HG03520 (cell line): ENCODE measurements at regions not wholly inside any gene's neighbourhood (a gene's known extent, or its start where the extent isn't known, plus 50 kb on each side); places are given as distances from the start of the nearest gene placed in this dataset.

ENCODE experiments used
- ATAC-seq: cut with Tn5 transposase; IDR thresholded peaks from one replicate; pipeline ENCODE4 v1.9.1; 2021; ENCODE audit warnings: mild to moderate bottlenecking, moderate library complexity; ENCODE audit not compliant: unreplicated experiment

DNA sequence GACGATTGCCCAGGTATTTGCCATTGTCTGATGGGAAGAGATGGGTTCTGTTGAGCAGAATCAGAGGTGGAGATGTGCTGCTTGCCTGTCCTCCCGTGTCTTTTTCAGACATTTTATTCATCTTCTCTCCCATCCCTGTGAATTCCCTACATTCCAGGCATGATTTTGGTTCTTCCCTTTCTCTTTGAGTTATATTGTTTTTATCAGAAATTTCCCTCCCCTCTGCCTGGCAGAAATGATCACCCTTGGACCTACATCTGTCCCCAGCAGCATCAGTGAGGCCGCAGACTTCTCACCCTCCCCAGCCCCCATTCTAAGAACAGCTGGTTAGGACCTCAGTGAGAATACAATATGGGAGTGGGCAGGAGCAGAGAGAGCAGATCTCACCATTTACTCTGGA lies 640.2 kb downstream of the CCDC171 start:
- no peak for ATAC-seq

DNA sequence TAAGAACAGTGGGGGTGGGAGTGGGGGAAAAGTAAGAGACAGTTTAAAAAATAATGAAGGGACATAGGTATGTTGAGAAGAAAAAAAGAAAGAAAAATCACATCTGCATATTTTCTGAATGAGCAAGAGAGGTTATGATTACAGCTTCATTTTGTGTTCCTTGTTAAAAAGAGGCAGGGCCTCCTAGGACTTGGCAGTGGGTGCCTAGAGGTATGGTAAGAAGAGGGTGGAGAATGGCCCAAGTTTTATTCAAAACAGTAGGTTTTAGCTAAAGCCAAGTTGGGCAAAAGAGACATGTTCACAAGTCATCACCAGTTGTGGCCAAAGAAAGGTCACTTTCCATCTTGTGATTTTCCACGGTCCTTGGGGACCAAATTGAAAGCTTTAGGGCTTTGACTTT lies 643.4 kb downstream of the CCDC171 start:
- ATAC-seq, result no peak

DNA sequence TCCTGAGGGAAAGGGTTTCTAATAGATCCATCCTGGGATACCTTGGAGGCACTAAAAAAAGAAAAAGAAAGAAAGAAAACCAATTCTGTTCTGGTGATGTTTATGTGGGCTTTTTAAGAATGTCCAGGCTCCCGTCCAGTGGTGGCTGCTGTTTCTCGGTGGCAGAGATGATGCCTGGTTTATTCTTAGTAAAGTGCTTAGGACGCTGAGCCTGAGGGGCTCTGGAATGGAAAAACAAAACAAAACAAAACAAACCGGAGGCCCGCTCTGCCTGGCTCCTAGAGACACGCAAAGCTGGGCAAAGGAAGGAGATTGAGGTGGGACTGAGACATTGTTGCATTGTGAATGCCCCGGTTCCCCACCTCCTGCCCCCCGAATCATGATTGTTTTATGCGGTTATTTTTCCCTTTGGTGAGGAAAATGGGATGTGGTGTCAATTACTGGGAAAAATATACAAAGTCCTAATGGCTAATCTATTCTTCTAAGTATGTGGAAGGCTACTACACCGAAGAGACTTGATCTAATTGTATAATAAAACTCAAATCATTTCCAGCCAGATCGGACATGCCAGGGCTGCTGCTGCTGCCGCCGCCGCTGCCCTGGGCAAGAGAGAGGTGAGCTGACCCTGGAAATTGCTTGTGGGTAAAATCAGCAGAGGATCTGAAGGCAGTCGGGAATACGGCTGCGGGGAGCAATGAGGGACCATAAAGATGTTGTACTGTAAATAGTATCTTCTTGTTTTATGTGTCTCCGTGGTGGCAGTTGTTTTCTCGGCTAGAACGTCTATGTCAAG lies 644.9 kb downstream of the CCDC171 start:
- no peak for ATAC-seq

DNA sequence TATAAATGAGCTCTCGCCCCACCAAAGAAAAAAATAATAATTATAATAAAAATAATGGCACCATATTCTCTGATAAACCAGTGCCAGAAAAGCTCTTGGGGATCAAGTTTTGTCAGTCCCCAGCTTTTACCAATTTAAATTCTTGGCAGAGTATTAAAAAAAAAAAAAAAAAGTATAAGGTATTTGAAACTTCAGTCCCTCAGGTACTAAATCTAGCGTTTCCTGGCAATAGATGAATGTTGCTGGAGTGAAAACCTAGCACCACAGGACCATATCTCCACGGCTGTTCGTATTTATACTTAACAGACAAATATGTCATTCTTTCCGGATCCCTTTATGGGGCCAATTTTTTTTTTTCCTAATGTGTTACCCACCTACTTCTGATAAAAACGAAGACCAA lies 646.2 kb downstream of the CCDC171 start:
- no peak for ATAC-seq

DNA sequence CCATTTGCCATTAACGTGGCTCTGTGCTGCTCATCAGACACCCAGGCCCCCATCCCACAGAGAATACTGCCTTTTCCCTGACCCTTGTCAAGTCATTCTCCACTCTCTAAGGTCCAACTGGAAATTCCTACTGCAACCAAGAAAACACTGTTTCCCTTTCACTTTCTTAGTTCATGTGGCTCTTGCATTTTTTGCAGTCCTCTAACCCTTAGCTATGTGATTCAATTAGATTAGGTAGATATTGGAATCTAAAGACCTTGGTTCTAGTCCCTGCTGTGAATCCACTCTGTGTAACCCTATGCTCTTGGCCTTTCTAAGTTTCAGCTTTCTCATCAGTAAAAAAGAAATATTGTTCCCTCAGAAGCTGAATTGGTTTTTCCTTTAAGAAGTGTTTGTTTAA lies 649.4 kb downstream of the CCDC171 start:
- ATAC-seq, result no peak

DNA sequence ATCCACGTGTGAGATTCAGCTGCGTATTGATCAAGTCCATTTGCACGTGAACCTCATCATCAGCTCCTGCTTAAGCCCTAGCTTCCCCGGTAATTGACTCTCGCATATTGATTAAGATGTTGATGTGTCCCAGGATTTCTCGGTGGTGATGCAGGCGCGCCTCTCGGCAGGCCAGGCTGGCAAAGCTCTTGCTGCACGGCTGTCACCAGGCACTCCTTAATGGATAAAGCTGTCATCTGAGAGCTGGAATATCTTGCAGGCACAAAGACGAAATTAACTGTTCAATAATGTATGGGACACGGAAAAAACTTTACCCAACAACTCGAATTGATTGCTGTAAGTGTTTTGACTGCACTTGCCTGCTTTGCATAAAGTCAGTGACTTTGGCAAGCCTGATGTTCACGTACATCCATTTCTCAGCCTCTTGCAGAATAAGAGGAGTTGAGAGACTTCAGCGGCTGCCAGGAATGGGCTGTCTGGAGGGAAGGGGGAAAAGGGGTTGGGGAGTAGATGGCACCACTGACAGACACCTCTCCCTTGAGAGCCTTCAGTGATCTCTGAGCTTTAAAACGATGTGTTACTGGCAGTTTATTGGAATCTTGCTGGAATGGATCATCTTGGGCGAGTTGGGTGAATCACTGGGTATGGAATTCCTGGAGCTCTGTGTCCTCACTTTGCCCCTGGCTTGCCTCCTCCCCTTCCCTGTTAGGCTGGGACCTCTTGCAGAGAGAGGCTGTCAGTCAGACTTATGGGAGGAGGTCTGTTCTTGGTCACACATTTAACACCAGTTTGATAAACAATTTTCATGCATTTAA lies 650.3 kb downstream of the CCDC171 start:
- ATAC-seq, result no peak

DNA sequence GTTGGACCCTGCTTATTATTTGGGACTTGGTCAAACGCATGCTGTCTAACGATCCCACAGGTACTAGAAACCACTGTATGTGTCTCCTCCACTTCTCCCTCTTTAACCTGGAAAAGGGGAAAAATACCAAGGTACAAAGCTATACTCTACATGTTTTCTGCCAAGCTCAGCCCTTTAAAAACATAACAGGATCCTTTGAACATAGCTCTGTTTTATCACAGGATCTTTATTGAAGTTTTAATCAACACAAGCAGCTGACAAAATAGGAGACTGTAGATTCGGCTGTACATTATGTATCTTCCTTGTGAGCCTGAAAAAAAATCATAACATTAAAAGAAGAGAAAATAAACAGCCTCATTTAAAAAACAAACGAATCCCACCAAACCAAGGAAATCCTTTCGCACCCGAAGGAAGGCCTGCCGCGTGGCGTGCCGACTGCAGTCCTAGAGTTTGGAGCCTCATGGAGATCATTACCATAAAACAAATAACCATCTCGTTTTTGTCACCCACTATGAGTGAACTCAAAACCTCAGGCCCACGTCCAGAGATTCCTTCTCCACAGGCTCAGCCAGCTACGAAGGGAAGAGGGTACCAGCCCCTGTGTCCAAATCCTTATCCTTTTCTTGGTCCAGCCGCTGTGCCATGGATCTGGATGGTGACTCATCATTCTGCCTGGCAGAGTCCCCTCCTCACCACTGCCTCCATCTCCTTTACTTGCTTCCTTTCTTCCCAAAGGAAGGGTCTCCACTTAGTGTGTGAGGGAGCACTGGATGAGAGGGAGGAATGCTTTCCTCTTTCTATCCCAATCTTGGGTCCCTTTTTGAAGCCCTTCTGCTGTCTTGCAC lies 651.1 kb downstream of the CCDC171 start:
- no peak for ATAC-seq

DNA sequence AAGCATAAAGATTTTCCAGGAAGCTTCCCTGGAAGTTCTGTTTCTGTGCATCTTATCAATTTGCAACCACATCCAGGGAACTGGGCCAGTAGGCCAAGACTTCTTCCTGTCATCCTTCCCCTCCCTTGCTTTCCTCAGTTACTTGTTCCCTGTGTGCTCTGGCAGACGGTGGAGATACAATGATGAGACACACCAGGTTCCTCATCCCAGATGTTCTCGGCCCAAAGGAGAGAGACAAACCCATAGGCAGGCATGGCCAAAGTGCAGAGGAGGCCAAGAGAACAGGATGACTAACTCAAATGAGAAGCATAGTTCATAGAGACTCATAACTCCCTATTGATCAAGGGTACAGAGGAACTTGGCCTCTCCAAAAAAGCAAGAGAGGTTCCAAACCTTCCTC lies 652.6 kb downstream of the CCDC171 start:
- ATAC-seq, result no peak

DNA sequence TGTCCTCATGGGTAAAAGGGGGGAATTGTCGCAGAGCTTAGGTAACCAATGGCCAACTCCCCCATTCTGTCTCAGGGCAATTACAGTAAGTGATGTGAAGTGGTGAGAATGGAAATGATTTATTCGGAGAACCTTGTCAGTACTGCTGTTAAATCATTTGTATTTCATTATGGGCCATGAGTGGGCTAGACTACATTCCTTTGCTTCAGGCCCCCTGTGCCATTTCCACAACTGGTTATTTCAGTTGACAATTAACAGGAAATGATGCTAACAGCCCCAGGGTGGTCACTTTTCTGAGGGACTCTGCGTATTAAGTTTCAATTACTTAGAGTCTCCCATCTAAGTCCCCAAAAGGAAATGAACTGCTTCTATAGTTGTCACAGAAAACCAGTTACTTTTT lies 653.7 kb downstream of the CCDC171 start:
- ATAC-seq, result no peak

DNA sequence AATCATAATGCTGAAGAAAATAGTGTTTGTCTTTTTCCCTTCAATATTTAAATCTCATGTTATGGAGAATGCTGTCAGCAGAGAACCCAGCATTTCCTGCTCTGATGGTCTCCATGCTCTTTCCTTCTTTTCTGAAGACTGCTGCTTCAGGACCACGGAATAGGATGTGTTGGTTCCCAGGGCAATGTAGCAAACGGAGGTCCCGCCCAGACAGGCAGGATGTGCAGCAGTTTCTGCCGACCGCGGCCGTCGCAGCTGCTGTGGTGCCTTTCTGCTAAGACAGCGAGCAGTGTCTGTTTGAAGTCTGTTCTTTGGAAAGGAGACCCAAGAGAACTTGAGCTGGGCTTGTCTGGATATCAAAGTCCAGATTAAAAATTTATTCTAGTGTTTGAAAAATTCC lies 654.3 kb downstream of the CCDC171 start:
- ATAC-seq, result no peak

DNA sequence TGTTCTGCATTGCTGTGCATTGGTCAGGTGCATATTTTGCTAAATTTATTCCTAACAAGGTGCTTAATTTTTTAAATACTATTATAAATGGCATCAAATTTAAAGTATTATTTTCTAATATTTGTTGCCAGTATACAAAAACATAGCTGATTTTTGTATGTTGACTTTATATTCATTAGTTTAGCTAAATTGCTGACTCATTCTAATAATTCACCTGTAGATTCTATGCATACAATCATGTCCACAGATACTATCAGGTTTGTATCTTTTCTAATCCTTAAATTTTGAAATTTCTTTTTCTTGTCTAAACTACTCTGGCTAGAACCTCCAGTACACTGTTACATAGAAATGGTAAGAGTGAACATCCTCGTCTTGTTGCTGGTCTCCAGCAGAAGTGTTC lies 657.6 kb downstream of the CCDC171 start:
- no peak for ATAC-seq

DNA sequence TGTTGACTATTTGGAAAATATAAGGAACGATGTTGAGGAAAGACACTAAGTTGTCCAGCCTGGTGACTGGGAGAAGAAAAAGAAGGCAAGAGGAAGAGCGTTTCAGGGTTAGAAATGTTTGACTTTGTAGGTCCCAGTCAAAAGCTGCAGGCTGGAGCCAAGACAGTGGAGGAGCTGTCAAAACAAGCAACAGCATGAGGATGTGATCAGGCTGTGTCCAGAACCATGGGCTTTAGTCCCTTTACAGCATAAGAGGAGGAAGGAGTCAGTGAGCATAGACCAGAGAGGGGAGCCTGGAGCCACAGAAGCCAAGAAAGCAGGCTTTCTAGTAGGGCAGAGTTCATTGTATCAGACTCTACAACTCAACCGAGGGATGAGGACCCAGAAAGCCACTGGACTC lies 658.5 kb downstream of the BNC2 start:
- no peak for ATAC-seq

DNA sequence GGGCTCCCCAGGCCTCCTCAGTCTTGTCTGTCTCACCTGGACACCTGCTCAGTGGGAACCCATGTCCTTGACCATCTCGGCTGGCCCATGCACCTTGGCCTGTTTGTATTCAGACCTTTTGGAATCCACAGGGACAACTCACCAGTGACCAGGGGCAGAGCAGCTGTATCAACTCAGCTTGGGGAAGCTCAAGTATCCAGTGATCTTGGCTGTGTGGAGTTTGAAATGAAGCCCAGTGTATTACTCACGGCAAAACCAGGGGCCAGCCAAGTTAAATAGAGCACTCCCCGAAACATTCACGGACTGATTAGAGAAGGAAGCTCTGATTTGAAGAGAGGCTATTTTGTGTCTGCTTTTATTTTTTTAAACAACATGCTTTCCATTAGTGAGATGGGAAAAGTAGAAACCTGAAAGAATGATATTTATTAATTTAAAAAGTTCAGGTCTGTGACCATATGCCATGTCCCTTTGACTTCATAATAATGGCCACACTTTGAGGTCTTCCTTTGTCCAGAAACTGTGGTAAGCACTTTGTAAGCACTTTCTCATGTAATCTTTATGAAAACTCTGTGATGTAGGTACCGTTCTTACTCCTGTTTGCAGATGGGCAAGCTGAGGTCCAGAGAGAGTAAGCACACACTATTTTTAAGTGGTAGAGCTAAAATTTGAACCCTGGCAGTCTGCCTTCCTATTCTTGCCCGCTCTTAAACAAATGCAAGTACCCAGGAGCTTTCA lies 656.5 kb downstream of the BNC2 start:
- ATAC-seq, result no peak

DNA sequence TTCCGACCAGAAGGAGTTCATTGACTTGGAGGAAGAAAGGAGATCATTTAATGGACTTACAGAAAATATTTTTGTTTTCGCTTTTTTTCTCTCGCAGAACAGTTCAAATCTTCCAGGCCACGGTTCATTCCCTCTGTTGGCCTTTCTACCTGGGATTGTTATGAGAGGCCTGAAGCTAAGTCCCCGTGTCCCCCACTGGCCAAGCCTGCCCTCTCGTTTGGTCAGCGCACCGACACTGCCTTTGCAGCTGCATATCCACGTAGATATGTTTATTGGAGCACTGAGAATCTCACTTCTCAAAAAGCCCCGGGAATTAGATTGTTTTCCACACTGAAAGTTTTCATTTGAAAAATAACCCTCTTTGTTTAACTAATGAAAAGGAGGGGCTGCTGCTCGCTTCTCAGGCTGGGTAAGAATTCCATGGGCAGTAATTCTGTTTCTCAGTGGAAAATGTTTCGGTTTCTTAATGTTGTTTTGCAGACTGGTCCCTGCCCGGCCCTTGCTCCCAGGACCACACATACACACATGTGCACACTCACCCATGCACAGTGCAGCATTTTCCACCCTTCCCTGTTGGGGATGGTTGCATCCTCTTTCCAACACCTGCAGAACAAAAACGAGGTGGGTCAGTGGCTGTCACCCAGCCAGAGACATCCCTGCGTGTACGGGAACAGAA lies 655.7 kb downstream of the BNC2 start:
- no peak for ATAC-seq

DNA sequence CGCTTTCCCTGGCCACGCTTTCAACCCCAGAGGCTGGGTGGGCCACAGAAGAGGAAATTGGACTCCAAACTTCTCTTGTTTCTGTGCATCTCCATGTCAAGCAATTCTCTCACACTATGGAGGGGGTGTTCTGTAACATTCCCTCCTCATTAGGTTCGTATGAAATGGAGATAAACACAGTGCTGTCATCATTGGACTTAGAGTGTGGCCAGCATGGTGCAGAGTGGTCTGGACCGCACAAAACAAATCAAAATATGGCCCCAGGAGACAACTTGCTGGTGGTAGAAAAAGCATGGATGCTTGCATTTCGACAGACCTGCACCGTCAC lies 655.2 kb downstream of the BNC2 start:
- no peak for ATAC-seq

DNA sequence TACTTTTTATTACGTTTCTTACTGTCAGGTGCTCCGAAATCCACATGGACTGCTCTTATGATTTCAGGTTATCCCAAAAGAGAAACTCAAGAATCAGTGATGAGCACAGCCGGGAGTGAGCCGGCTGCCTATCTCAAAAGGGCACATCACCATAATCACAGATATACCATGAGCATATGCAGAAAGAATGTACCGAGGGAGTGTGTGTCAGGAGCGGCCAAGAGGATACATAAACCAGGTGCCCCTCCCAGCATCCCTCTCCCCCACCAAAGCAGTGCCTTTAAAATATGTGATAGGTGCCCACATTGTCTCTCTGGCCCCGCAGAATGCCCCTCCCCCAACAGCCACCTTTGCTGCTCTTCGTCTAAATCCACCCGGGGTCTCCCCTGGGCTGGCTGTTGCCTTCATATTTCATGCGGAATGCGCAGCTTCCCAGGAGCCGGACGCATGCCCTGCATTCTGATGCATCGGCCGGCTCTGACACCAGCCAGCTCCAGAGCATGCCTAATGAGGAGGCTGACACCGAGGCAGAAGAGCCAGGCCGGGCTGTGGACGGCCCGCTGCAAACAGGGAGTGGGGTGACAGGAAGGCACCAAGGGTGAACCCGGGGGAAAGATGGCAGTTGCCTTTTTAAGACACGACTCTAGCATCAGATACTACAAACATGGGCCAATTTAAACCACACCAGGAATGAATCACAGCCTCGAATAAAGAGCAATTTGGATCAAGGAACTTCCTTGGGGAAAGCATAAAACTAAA lies 652.3 kb downstream of the BNC2 start:
- no peak for ATAC-seq

DNA sequence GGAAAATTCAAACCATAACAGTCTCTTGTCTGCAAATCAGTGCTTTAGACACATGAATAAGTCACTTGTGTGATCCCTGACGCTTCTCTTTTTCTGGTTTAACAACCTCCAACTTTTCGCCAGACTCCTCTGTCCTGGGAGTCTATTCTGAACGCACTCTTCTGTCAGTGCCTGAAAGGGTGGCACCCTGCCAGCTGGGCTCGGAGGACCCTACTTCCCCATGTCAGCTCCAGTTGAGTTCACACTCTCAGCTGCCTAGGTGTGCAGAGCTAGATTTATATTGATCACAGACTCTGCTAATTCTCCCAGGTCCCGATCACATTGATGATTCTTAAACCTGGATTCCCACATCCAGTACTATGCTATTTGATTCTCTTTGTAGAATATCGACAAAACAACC lies 649.1 kb downstream of the BNC2 start:
- no peak for ATAC-seq

DNA sequence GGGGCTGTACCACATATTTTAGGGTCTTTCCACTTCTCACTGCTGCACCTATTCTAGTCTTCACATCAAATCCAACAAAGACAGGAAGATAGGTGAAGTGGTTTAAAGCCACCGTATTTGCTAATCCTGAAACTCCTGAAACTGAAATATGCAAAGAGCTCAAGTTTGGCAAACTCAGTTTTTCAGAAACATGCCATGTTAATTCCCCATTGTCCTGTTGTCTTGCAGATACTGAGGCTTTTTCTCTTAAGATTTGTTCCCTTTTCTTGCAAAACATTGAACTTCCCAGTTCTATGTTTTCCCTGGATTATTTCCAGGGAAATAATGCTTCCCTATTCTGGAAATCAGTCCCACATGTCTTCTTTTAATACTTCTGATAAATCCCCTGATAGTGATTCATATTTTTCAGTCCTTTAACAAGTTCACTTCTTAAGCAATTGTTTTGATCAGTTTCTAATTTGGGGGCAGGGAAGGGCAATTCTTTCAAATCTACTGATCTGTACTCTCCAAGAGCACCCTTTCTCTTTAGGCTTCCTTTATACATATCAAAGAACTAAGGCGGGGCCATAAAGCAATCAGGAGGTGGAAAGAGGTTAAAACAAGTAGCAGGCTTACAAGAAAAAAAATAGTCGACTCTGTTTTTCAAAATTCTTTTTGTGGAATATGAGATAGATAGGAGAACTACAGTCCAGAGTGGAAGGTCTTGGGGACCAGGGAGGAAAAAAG lies 648.5 kb downstream of the BNC2 start:
- no peak for ATAC-seq
